ENCODE measurements at regions not wholly inside any gene's neighbourhood (a gene's known extent, or its start where the extent isn't known, plus 50 kb on each side); places are given as distances from the start of the nearest gene placed in this dataset.

DNA sequence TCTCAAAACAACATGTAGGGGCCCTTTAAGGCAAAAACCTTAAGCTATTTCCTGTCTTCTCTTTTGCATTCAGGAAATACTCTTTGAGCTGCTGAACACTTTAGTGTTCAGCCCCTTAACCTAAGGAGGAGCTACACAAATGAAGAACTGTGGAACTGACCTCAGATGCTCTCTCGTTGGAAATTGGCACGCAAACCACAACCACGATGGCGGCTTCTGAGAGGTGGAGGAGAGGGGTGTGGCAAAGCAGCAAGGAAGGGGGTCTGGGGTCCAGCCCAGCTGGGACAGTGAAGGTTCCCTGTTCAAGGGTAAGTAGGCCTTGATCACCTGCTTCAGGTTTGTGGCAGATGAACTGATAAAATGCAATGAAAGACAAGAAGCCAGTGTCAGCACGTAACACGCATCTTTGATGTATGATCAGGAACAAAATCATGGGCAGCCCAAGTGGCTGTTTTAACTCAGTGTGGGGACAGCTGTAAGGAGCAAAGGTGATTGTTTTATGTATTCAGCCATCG is 291.6 kb upstream of the TNRC6C start:
- Histone ChIP-seq H3K9ac (ENCODE audit: low read depth in 1 of 2, low read length in 2 of 2) (no peak overlapping the region), H3K27me3 (ENCODE audit: control insufficient read depth in 4 of 4, insufficient read depth in 4 of 4, low read length in 3 of 4) (no peaks in the 10 kb centered on the region), H3K27ac (ENCODE audit: low read depth in 1 of 2, low read length in 2 of 2) (no peak overlapping the region), H3K4me1 (ENCODE audit: control insufficient read depth in 4 of 4, insufficient read depth in 4 of 4, low read length in 3 of 4) (no peaks in the 10 kb centered on the region), H3K9me3 (ENCODE audit: control insufficient read depth in 4 of 4, low read length in 3 of 4) (peaks cover 0 to 2% (median 0%) of the 10 kb centered on the region in 4 donors), H3K4me3 (ENCODE audit: low read depth in 1 of 3, low read length in 3 of 3) (no peak overlapping the region), H3K36me3 (ENCODE audit: control insufficient read depth in 4 of 4, insufficient read depth in 3 of 4, low read depth in 1 of 4, low read length in 3 of 4) (no peaks in the 10 kb centered on the region)
- WGBS = 71% methylated on average over 7 of the region's 7 CpGs
- no peak for DNase-seq (ENCODE audit: low spot score)
- TF ChIP-seq HNF4G (IDR thresholded peaks at IDR 0.05) (no peak), NR2F2 (IDR thresholded peaks at IDR 0.05) (no peak), RAD21 (IDR thresholded peaks at IDR 0.05) (no peak), FOXA1 (IDR thresholded peaks at IDR 0.05) (no peak), EGR1 (IDR thresholded peaks at IDR 0.05; ENCODE audit: low read depth in 2 of 2) (no peak), FOXA2 (IDR thresholded peaks at IDR 0.05) (no peak), TAF1 (conservative IDR thresholded peaks at IDR 0.05) (no peak), GABPA (IDR thresholded peaks at IDR 0.05 in 1 of 2, conservative IDR thresholded peaks at IDR 0.05 in 1 of 2) (no peak)
- TF ChIP-seq, protein P1, sequence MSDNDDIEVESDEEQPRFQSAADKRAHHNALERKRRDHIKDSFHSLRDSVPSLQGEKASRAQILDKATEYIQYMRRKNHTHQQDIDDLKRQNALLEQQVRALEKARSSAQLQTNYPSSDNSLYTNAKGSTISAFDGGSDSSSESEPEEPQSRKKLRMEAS (IDR thresholded peaks at IDR 0.05) = no peak
- TF ChIP-seq, protein P2, sequence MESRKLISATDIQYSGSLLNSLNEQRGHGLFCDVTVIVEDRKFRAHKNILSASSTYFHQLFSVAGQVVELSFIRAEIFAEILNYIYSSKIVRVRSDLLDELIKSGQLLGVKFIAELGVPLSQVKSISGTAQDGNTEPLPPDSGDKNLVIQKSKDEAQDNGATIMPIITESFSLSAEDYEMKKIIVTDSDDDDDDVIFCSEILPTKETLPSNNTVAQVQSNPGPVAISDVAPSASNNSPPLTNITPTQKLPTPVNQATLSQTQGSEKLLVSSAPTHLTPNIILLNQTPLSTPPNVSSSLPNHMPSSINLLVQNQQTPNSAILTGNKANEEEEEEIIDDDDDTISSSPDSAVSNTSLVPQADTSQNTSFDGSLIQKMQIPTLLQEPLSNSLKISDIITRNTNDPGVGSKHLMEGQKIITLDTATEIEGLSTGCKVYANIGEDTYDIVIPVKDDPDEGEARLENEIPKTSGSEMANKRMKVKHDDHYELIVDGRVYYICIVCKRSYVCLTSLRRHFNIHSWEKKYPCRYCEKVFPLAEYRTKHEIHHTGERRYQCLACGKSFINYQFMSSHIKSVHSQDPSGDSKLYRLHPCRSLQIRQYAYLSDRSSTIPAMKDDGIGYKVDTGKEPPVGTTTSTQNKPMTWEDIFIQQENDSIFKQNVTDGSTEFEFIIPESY (IDR thresholded peaks at IDR 0.05) = no peak
- TF ChIP-seq, protein P3, sequence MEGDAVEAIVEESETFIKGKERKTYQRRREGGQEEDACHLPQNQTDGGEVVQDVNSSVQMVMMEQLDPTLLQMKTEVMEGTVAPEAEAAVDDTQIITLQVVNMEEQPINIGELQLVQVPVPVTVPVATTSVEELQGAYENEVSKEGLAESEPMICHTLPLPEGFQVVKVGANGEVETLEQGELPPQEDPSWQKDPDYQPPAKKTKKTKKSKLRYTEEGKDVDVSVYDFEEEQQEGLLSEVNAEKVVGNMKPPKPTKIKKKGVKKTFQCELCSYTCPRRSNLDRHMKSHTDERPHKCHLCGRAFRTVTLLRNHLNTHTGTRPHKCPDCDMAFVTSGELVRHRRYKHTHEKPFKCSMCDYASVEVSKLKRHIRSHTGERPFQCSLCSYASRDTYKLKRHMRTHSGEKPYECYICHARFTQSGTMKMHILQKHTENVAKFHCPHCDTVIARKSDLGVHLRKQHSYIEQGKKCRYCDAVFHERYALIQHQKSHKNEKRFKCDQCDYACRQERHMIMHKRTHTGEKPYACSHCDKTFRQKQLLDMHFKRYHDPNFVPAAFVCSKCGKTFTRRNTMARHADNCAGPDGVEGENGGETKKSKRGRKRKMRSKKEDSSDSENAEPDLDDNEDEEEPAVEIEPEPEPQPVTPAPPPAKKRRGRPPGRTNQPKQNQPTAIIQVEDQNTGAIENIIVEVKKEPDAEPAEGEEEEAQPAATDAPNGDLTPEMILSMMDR (IDR thresholded peaks at IDR 0.05; ENCODE audit: low read depth, low read length, missing input control) = no peak

DNA sequence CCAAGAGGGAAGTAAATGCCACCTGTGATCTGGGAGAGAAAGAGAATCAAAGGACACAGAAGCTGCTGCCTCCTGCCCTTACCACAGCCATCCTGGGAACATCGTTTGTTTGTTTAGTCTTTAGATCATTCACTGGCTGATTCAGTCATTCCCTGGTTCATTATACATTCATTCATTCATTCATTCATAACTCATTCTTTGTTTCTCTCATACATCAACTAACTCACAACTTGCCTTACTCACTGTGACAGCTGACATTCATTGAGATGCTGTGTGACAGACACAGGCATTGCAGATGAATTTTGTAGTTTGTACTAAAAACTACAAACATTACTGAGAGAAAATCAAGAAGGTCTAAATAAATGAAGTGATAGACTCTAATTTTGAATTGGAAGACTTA is 291.0 kb upstream of the TNRC6C start:
- WGBS = 38% methylated on average over 1 of the region's 1 CpG
- H3K4me1 ChIP-seq (ENCODE audit: control insufficient read depth in 4 of 4, insufficient read depth in 4 of 4, low read length in 3 of 4) = no peaks in the 10 kb centered on the region
- no peak overlapping the region for H3K27ac ChIP-seq (ENCODE audit: low read depth in 1 of 2, low read length in 2 of 2)
- peaks cover 0 to 2% (median 0%) of the 10 kb centered on the region in 4 donors for H3K9me3 ChIP-seq (ENCODE audit: control insufficient read depth in 4 of 4, low read length in 3 of 4)
- no peak overlapping the region for H3K4me3 ChIP-seq (ENCODE audit: low read depth in 1 of 3, low read length in 3 of 3)
- no peak for DNase-seq (ENCODE audit: low spot score)
- H3K9ac ChIP-seq (ENCODE audit: low read depth in 1 of 2, low read length in 2 of 2) = no peak overlapping the region
- H3K36me3 ChIP-seq (ENCODE audit: control insufficient read depth in 4 of 4, insufficient read depth in 3 of 4, low read depth in 1 of 4, low read length in 3 of 4) = no peaks in the 10 kb centered on the region
- TF ChIP-seq RXRA (IDR thresholded peaks at IDR 0.05) (no peak), FOXA2 (IDR thresholded peaks at IDR 0.05) (no peak), HNF4A (conservative IDR thresholded peaks at IDR 0.05) (no peak), HNF4G (IDR thresholded peaks at IDR 0.05) (no peak), FOXA1 (IDR thresholded peaks at IDR 0.05) (no peak)
- TF ChIP-seq, protein P4, sequence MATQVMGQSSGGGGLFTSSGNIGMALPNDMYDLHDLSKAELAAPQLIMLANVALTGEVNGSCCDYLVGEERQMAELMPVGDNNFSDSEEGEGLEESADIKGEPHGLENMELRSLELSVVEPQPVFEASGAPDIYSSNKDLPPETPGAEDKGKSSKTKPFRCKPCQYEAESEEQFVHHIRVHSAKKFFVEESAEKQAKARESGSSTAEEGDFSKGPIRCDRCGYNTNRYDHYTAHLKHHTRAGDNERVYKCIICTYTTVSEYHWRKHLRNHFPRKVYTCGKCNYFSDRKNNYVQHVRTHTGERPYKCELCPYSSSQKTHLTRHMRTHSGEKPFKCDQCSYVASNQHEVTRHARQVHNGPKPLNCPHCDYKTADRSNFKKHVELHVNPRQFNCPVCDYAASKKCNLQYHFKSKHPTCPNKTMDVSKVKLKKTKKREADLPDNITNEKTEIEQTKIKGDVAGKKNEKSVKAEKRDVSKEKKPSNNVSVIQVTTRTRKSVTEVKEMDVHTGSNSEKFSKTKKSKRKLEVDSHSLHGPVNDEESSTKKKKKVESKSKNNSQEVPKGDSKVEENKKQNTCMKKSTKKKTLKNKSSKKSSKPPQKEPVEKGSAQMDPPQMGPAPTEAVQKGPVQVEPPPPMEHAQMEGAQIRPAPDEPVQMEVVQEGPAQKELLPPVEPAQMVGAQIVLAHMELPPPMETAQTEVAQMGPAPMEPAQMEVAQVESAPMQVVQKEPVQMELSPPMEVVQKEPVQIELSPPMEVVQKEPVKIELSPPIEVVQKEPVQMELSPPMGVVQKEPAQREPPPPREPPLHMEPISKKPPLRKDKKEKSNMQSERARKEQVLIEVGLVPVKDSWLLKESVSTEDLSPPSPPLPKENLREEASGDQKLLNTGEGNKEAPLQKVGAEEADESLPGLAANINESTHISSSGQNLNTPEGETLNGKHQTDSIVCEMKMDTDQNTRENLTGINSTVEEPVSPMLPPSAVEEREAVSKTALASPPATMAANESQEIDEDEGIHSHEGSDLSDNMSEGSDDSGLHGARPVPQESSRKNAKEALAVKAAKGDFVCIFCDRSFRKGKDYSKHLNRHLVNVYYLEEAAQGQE (IDR thresholded peaks at IDR 0.05) = no peak
- no peaks in the 10 kb centered on the region for H3K27me3 ChIP-seq (ENCODE audit: control insufficient read depth in 4 of 4, insufficient read depth in 4 of 4, low read length in 3 of 4)

Measured in liver (tissue), 8 donors.